Activated T-cell treated with anti-CD3 and anti-CD28 coated beads, Interleukin-2, amount 50 U/mL, for 24 hours (primary cell): ENCODE measurements at regions not wholly inside any gene's neighbourhood (a gene's known extent, or its start where the extent isn't known, plus 50 kb on each side); places are given as distances from the start of the nearest gene placed in this dataset.
A peak's percentile ranks its signal among the peaks of the same experiment; 100 is the strongest.

Experiments used
- DNase-seq: peaks from one replicate; pipeline ENCODE4 v3.0.0-alpha.2; 2020
- H3K27ac Mint-ChIP-seq: 2 replicates; pipeline ENCODE4 v1.8.0; 2020; ENCODE audit warnings: mild to moderate bottlenecking, mixed read lengths
- H3K27me3 Mint-ChIP-seq: 2 replicates; pipeline ENCODE4 v1.8.0; 2020; ENCODE audit warnings: mixed read lengths
- H3K36me3 Mint-ChIP-seq: 2 replicates; pipeline ENCODE4 v1.8.0; 2020; ENCODE audit warnings: low read depth, mixed read lengths
- H3K4me1 Mint-ChIP-seq: 2 replicates; pipeline ENCODE4 v1.8.0; 2020; ENCODE audit warnings: low read depth, mixed read lengths
- H3K4me3 Mint-ChIP-seq: 2 replicates; pipeline ENCODE4 v1.8.0; 2020; ENCODE audit warnings: mild to moderate bottlenecking, moderate library complexity, mixed read lengths
- H3K9me3 Mint-ChIP-seq: 2 replicates; pipeline ENCODE4 v1.8.0; 2020; ENCODE audit warnings: mixed read lengths

DNA sequence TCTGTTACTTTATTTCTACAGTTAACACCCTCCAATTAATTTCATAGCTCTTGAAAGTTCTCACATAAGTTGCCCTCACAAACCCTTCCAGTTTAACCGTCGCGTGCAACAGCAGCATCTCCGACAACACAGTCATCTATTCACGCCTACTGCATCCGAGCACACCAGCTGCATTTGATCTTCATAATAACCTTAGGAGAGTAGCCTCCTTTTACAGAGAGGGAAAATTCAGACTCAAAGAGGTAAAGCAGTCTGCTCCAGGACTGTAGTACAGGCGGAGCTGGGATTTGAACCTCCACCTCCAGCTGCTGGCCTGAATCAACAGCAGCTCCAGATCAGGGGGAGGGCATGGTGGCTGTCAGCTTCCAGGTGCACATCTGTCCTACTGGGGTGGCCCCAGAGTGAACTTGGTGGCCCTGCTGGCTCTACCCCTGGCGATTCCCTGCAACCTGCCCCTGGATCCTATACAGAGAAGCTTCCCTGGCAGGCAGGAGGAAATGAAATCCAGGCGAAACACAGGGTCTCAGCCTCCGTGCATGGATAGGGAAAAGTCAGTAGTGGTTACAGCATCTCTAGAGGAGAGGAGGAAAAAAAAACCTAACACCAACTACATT lies 71.6 kb upstream of the UNC5A start:
- Mint-ChIP-seq H3K4me1 (peaks cover 3% of the 10 kb centered on the region), H3K27me3 (peaks cover 69% of the 10 kb centered on the region), H3K27ac (no peak overlapping the region), H3K36me3 (no peaks in the 10 kb centered on the region), H3K9me3 (no peaks in the 10 kb centered on the region), H3K4me3 (no peak overlapping the region)
- DNase-seq = peak; percentile 14

GRCh38 chr5:176739461-176740051 lies 70.8 kb upstream of the UNC5A start:
- DNase-seq = peak; percentile 19
- Mint-ChIP-seq H3K9me3 (no peaks in the 10 kb centered on the region), H3K27me3 (peaks cover 76% of the 10 kb centered on the region), H3K27ac (no peak overlapping the region), H3K4me1 (peaks cover 9% of the 10 kb centered on the region), H3K4me3 (no peak overlapping the region), H3K36me3 (no peaks in the 10 kb centered on the region)

GRCh38 chr5:176740131-176740701 lies 70.1 kb upstream of the UNC5A start:
- H3K9me3 Mint-ChIP-seq = no peaks in the 10 kb centered on the region
- no peak for DNase-seq
- H3K4me1 Mint-ChIP-seq = peaks cover 11% of the 10 kb centered on the region
- H3K27me3 Mint-ChIP-seq = peaks cover 82% of the 10 kb centered on the region
- no peak overlapping the region for H3K4me3 Mint-ChIP-seq
- H3K27ac Mint-ChIP-seq = no peak overlapping the region
- no peaks in the 10 kb centered on the region for H3K36me3 Mint-ChIP-seq

- Mint-ChIP-seq H3K4me3 (no peak overlapping the region), H3K27me3 (peaks cover 88% of the 10 kb centered on the region), H3K9me3 (no peaks in the 10 kb centered on the region), H3K27ac (no peak overlapping the region), H3K4me1 (peaks cover 18% of the 10 kb centered on the region), H3K36me3 (no peaks in the 10 kb centered on the region)
- peak; percentile 22 for DNase-seq
Measured at GRCh38 chr5:176740702-176741496, 69.5 kb upstream of the UNC5A start.

DNA sequence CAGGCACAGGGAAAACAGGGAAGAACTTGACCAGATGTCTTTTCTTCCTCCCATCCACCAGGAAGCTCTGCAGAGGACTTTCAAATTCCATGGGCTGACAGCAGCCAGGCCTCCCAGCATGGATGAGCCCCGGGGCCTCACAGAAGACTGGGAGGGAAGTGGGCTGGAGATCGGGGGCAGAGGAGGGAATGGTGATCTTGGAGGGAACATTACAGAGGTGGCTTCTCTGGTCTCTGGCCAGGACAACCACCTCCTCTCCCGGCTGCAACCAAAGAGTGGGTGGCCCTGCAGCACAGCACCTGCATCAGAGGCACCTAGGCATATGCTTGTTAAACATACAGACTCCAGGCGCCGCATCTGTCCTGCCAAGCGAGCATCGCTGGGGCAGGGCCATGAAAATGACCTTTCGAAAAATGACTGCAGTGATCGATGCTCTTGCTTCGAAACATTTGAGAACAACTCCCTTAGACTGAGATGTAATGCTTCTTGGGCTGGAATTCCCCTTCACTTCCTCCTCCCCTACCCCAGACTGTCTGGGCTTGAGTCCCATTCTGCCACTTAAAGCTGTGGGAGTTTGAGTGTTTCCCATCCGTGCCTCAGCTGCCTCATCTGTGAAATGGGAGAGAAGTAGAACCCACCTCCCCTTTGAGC lies 68.7 kb upstream of the UNC5A start:
- H3K27ac Mint-ChIP-seq = no peak overlapping the region
- H3K36me3 Mint-ChIP-seq = no peaks in the 10 kb centered on the region
- no peaks in the 10 kb centered on the region for H3K9me3 Mint-ChIP-seq
- peaks cover 23% of the 10 kb centered on the region for H3K4me1 Mint-ChIP-seq
- H3K4me3 Mint-ChIP-seq = no peak overlapping the region
- peak; percentile 25 for DNase-seq
- peaks cover 86% of the 10 kb centered on the region for H3K27me3 Mint-ChIP-seq

DNA sequence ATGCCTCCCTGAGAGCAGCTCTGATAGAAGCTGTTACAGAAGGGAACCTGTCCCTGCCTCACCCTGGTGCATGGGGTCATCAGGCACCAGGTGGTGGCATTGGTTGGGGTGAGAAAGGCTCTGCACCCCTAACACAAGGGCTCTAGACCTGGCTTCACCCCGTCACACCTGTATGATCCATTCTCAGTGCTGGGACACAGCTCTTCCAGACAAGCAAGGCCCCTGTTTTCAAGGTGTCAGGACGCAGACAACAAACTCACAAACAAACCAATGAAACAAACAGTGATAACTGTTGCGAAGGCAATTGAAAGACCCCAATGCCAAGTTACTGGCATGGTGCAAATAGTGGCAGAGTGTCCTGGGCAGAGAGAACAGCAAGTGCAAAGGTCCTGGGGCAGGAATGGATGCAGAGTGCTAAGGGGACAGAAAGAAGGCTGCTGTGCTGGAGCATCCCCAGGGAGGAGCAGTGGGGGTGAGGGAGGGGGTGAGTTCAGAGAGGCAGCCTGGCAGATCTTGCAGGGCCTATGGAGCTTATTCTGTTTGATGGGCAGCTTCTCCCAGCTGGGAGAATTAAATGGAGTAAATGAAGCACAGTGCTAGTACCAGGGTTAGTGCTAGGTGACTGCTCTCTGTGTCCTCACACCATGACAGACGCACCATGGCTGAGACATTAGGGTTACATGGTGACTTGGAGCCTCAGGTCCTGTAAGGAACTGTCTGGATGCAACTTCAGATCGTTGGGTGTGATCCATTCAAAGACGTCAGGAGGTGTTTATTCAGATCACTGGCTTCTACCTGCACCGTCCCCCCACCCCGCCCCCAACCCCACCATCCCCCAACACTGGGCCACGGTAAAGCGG lies 67.9 kb upstream of the UNC5A start:
- peak; percentile 22 for DNase-seq
- peaks cover 23% of the 10 kb centered on the region for H3K4me1 Mint-ChIP-seq
- no peaks in the 10 kb centered on the region for H3K9me3 Mint-ChIP-seq
- H3K36me3 Mint-ChIP-seq = no peaks in the 10 kb centered on the region
- H3K4me3 Mint-ChIP-seq = no peak overlapping the region
- H3K27me3 Mint-ChIP-seq = peaks cover 86% of the 10 kb centered on the region
- no peak overlapping the region for H3K27ac Mint-ChIP-seq

GRCh38 chr5:176743136-176743861 lies 67.1 kb upstream of the UNC5A start:
- DNase-seq = peak; percentile 32
- H3K27ac Mint-ChIP-seq = no peak overlapping the region
- peaks cover 23% of the 10 kb centered on the region for H3K4me1 Mint-ChIP-seq
- H3K36me3 Mint-ChIP-seq = no peaks in the 10 kb centered on the region
- no peak overlapping the region for H3K4me3 Mint-ChIP-seq
- no peaks in the 10 kb centered on the region for H3K9me3 Mint-ChIP-seq
- H3K27me3 Mint-ChIP-seq = peaks cover 90% of the 10 kb centered on the region

- peaks cover 89% of the 10 kb centered on the region for H3K27me3 Mint-ChIP-seq
- H3K9me3 Mint-ChIP-seq = no peaks in the 10 kb centered on the region
- no peak overlapping the region for H3K27ac Mint-ChIP-seq
- DNase-seq = peak; percentile 34
- no peaks in the 10 kb centered on the region for H3K36me3 Mint-ChIP-seq
- no peak overlapping the region for H3K4me3 Mint-ChIP-seq
- peaks cover 23% of the 10 kb centered on the region for H3K4me1 Mint-ChIP-seq
Measured at GRCh38 chr5:176743868-176744583, 66.3 kb upstream of the UNC5A start.

GRCh38 chr5:176744584-176744965 lies 65.8 kb upstream of the UNC5A start:
- Mint-ChIP-seq H3K4me3 (no peak overlapping the region), H3K27ac (no peak overlapping the region)

GRCh38 chr5:176747670-176748072 lies 62.7 kb upstream of the UNC5A start:
- Mint-ChIP-seq H3K4me3 (no peak overlapping the region), H3K4me1 (peaks cover 20% of the 10 kb centered on the region), H3K9me3 (no peaks in the 10 kb centered on the region), H3K36me3 (no peaks in the 10 kb centered on the region), H3K27ac (no peak overlapping the region), H3K27me3 (peaks cover 87% of the 10 kb centered on the region)
- DNase-seq = no peak

More at GRCh38 chr5:176744584-176744965, 65.8 kb upstream of the UNC5A start:
- Mint-ChIP-seq H3K9me3 (no peaks in the 10 kb centered on the region), H3K27me3 (peaks cover 89% of the 10 kb centered on the region), H3K36me3 (no peaks in the 10 kb centered on the region), H3K4me1 (peaks cover 23% of the 10 kb centered on the region)
- DNase-seq = no peak

DNA sequence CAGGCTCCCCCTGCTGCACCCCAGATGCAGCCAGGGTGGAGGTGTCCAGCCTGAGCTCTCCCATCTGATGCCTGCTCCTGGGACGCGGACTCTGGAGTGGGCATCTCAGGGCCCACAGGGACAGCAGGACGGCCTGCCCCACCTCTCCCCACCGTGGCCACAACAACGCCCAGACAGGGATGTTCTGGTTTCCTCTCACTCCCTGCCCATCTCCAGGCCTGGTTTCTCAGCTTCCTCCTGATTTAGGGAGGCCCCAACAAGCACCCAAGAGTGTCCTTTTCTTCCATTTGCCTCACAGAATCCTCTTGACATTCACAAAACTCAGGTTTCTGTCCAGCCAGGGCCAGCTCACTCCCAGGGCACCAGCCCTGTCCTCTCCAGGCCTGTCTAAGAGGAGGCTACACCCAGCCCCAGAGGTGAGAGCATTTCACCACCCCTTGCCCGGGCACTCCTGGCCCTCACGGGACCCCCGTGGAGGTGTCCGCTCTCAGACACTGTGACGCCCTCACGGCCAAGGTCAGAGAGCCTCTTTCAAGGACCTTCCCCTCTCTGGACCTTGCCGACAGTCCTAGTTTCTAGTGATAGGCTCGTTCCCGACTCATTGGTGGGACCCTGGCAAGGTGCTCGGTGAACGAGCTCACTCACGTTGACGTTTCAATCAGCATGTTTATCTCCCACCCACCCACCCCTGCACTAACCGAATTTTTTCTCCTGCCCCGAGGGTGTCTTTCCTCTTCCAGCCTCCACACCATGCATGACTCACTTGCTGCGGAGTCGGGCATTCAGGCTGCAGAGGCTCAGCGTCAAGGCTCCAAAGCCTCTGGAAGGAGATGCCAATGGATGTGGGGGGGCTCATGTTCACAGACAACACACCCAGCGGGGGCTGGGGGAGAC lies 62.0 kb upstream of the UNC5A start:
- peak; percentile 21 for DNase-seq
- Mint-ChIP-seq H3K27me3 (peaks cover 81% of the 10 kb centered on the region), H3K9me3 (no peaks in the 10 kb centered on the region), H3K27ac (no peak overlapping the region), H3K4me1 (peaks cover 20% of the 10 kb centered on the region), H3K4me3 (no peak overlapping the region), H3K36me3 (no peaks in the 10 kb centered on the region)
